Ectodermal cell (in vitro differentiated cells): ENCODE measurements at regions not wholly inside any gene's neighbourhood (a gene's known extent, or its start where the extent isn't known, plus 50 kb on each side); places are given as distances from the start of the nearest gene placed in this dataset.
"Not testable (repeated sequence)": the region's sequence is repeated elsewhere in the genome, so short reads cannot be mapped to it uniquely, and the experiment has no call there.

Source experiments
- H3K27ac ChIP-seq: 2 replicates; pipeline ENCODE4 v1.7.0; 2013; ENCODE audit warnings: mild to moderate bottlenecking, low read depth, low read length; ENCODE audit not compliant: insufficient read depth, poor library complexity, severe bottlenecking
- H3K27me3 ChIP-seq: 2 replicates; pipeline ENCODE4 v1.7.0; 2013; ENCODE audit warnings: mild to moderate bottlenecking, low read length; ENCODE audit not compliant: insufficient read depth, control insufficient read depth, poor library complexity, severe bottlenecking
- H3K36me3 ChIP-seq: one replicate; pipeline ENCODE4 v1.7.0; 2013; ENCODE audit warnings: low read length; ENCODE audit not compliant: control insufficient read depth, insufficient read depth
- H3K4me1 ChIP-seq: one replicate; pipeline ENCODE4 v1.7.0; 2013; ENCODE audit warnings: low read length; ENCODE audit not compliant: control insufficient read depth, insufficient read depth
- H3K4me3 ChIP-seq: 2 replicates; pipeline ENCODE4 v1.7.0; 2013; ENCODE audit warnings: low read depth, low read length, control low read depth; ENCODE audit not compliant: insufficient read depth
- H3K9me3 ChIP-seq: 2 replicates; pipeline ENCODE4 v1.7.0; 2013; ENCODE audit warnings: mild to moderate bottlenecking, low read length, moderate library complexity; ENCODE audit not compliant: control insufficient read depth
- WGBS, 2 experiments: methylation state at CpG; one replicate each; pipeline ENCODE4 v1.1.7; 2013; ENCODE audit warnings: missing lambda C conversion rate in 2 of 2; 5-methylcytosine and 5-hydroxymethylcytosine counted together

- no peaks in the 10 kb centered on the region for H3K9me3 ChIP-seq
- H3K27ac ChIP-seq: no peak overlapping the region
- H3K27me3 ChIP-seq: no peaks in the 10 kb centered on the region
- no peaks in the 10 kb centered on the region for H3K36me3 ChIP-seq
- WGBS, 2 experiments: 91 to 95% methylated on average over 4 of the region's 4 CpGs
- no peak overlapping the region for H3K4me3 ChIP-seq
- no peaks in the 10 kb centered on the region for H3K4me1 ChIP-seq
Observed at GRCh38 chr1:61028136-61028535, 54.2 kb upstream of the NFIA start.

GRCh38 chr1:61018068-61018467 lies 64.3 kb upstream of the NFIA start:
- 86 to 95% methylated on average over 7 of the region's 7 CpGs for whole genome bisulfite sequencing, 2 experiments
- not testable (repeated sequence) for H3K27me3 ChIP-seq, H3K9me3 ChIP-seq, H3K27ac ChIP-seq, H3K36me3 ChIP-seq, H3K4me1 ChIP-seq, H3K4me3 ChIP-seq

GRCh38 chr1:61017651-61018050 lies 64.7 kb upstream of the NFIA start:
- H3K9me3 ChIP-seq: no peaks in the 10 kb centered on the region
- no peak overlapping the region for H3K4me3 ChIP-seq
- no peaks in the 10 kb centered on the region for H3K4me1 ChIP-seq
- no peak overlapping the region for H3K27ac ChIP-seq
- WGBS, 2 experiments: 90 to 93% methylated on average over 1 of the region's 1 CpG
- H3K27me3 ChIP-seq: no peaks in the 10 kb centered on the region
- H3K36me3 ChIP-seq: no peaks in the 10 kb centered on the region

- WGBS, 2 experiments: 42 to 54% methylated on average over 3 to 4 of the region's 4 CpGs
- H3K27me3 ChIP-seq: no peaks in the 10 kb centered on the region
- H3K27ac ChIP-seq: no peak overlapping the region
- H3K4me1 ChIP-seq: no peaks in the 10 kb centered on the region
- no peaks in the 10 kb centered on the region for H3K9me3 ChIP-seq
- no peak overlapping the region for H3K4me3 ChIP-seq
- H3K36me3 ChIP-seq: no peaks in the 10 kb centered on the region
Observed at GRCh38 chr1:61013946-61014667, 68.3 kb upstream of the NFIA start.

- Histone ChIP-seq H3K27me3 (no peaks in the 10 kb centered on the region), H3K27ac (no peak overlapping the region), H3K4me1 (no peaks in the 10 kb centered on the region), H3K9me3 (no peaks in the 10 kb centered on the region), H3K36me3 (no peaks in the 10 kb centered on the region), H3K4me3 (no peak overlapping the region)
- 80 to 82% methylated on average over 3 to 4 of the region's 4 CpGs for WGBS, 2 experiments
Observed at GRCh38 chr1:61013189-61013945, 69.0 kb upstream of the NFIA start.

GRCh38 chr1:61012341-61012761 lies 70.0 kb upstream of the NFIA start:
- Histone ChIP-seq H3K9me3 (no peaks in the 10 kb centered on the region), H3K27ac (no peak overlapping the region), H3K4me1 (no peaks in the 10 kb centered on the region), H3K4me3 (no peak overlapping the region), H3K36me3 (no peaks in the 10 kb centered on the region), H3K27me3 (no peaks in the 10 kb centered on the region)
- 90 to 95% methylated on average over 2 of the region's 2 CpGs for WGBS, 2 experiments

- no peaks in the 10 kb centered on the region for H3K36me3 ChIP-seq
- H3K27ac ChIP-seq: no peak overlapping the region
- no peaks in the 10 kb centered on the region for H3K9me3 ChIP-seq
- WGBS, 2 experiments: 84 to 86% methylated on average over 11 of the region's 11 CpGs
- H3K27me3 ChIP-seq: no peaks in the 10 kb centered on the region
- no peak overlapping the region for H3K4me3 ChIP-seq
- H3K4me1 ChIP-seq: no peaks in the 10 kb centered on the region
Observed at GRCh38 chr1:61011561-61012263, 70.6 kb upstream of the NFIA start.

GRCh38 chr1:61007534-61008364 lies 74.6 kb upstream of the NFIA start:
- no peak overlapping the region for H3K27ac ChIP-seq
- H3K4me1 ChIP-seq: peaks cover 17% of the 10 kb centered on the region
- no peak overlapping the region for H3K4me3 ChIP-seq
- H3K36me3 ChIP-seq: no peaks in the 10 kb centered on the region
- peaks cover 3% of the 10 kb centered on the region for H3K27me3 ChIP-seq
- H3K9me3 ChIP-seq: no peaks in the 10 kb centered on the region
- 58 to 65% methylated on average over 4 to 5 of the region's 5 CpGs for WGBS, 2 experiments

GRCh38 chr1:61005614-61006580 lies 76.5 kb upstream of the NFIA start:
- no peaks in the 10 kb centered on the region for H3K36me3 ChIP-seq
- 9 to 11% methylated on average over 9 of the region's 9 CpGs for WGBS, 2 experiments
- H3K4me1 ChIP-seq: peaks cover 17% of the 10 kb centered on the region

More at GRCh38 chr1:61005614-61006580, 76.5 kb upstream of the NFIA start:
- no peak overlapping the region for H3K4me3 ChIP-seq
- H3K9me3 ChIP-seq: no peaks in the 10 kb centered on the region
- peaks cover 3% of the 10 kb centered on the region for H3K27me3 ChIP-seq
- H3K27ac ChIP-seq: no peak overlapping the region
